ENCODE measurements at regions not wholly inside any gene's neighbourhood (a gene's known extent, or its start where the extent isn't known, plus 50 kb on each side); places are given as distances from the start of the nearest gene placed in this dataset.

- Histone ChIP-seq H3K9ac (ENCODE audit: low read length) (no peak overlapping the region), H3K4me2 (ENCODE audit: low read length) (no peak overlapping the region), H3F3A (ENCODE audit: insufficient read depth, low read length, poor library complexity, severe bottlenecking) (no peaks in the 10 kb centered on the region), H4K20me1 (ENCODE audit: insufficient read depth) (no peaks in the 10 kb centered on the region), H3K36me3 (ENCODE audit: insufficient read depth, low read length) (no peaks in the 10 kb centered on the region), H3K9me2 (ENCODE audit: insufficient read depth, low read length) (no peaks in the 10 kb centered on the region), H2AFZ (ENCODE audit: low read depth, low read length) (no peak overlapping the region), H3K27ac (ENCODE audit: low read length) (no peak overlapping the region), H3K79me2 (replicated peaks; ENCODE audit: insufficient read depth, low read length) (no peaks in the 10 kb centered on the region), H3K9me3 (ENCODE audit: low read length) (no peaks in the 10 kb centered on the region), H3K4me3 (ENCODE audit: low read length) (no peak overlapping the region), H3K27me3 (ENCODE audit: insufficient read depth, low read depth, low read length) (no peaks in the 10 kb centered on the region)
- TF ChIP-seq MXI1 (conservative IDR thresholded peaks at IDR 0.05; ENCODE audit: poor library complexity, severe bottlenecking) = no peak
Observed at GRCh38 chr3:110178965-110179364, 841.6 kb upstream of the DPPA4 start.

GRCh38 chr3:110180733-110181132, 843.4 kb upstream of the DPPA4 start:
- Histone ChIP-seq H3K27ac (ENCODE audit: low read length) (no peak overlapping the region), H3K9me3 (ENCODE audit: low read length) (no peaks in the 10 kb centered on the region), H3K9ac (ENCODE audit: low read length) (no peak overlapping the region), H3K4me2 (ENCODE audit: low read length) (no peak overlapping the region), H3F3A (ENCODE audit: insufficient read depth, low read length, poor library complexity, severe bottlenecking) (no peaks in the 10 kb centered on the region), H4K20me1 (ENCODE audit: insufficient read depth) (no peaks in the 10 kb centered on the region), H2AFZ (ENCODE audit: low read depth, low read length) (no peak overlapping the region), H3K4me3 (ENCODE audit: low read length) (no peak overlapping the region), H3K27me3 (ENCODE audit: insufficient read depth, low read depth, low read length) (no peaks in the 10 kb centered on the region), H3K36me3 (ENCODE audit: insufficient read depth, low read length) (no peaks in the 10 kb centered on the region), H3K9me2 (ENCODE audit: insufficient read depth, low read length) (no peaks in the 10 kb centered on the region), H3K79me2 (replicated peaks; ENCODE audit: insufficient read depth, low read length) (no peaks in the 10 kb centered on the region)
- TF ChIP-seq TAF1 (IDR thresholded peaks at IDR 0.05; ENCODE audit: low read depth) = no peak
- TF ChIP-seq EP300 (conservative IDR thresholded peaks at IDR 0.05; ENCODE audit: poor library complexity, severe bottlenecking) = no peak
- no peak for TF ChIP-seq EZH2 (IDR thresholded peaks at IDR 0.05; ENCODE audit: borderline replicate concordance, insufficient read depth, low read length, poor library complexity, severe bottlenecking)
- TF ChIP-seq SMC3 (conservative IDR thresholded peaks at IDR 0.05; ENCODE audit: poor library complexity) = no peak
- TF ChIP-seq POLR2AphosphoS5 (IDR thresholded peaks at IDR 0.05) = no peak
- no peak for TF ChIP-seq MXI1 (conservative IDR thresholded peaks at IDR 0.05; ENCODE audit: poor library complexity, severe bottlenecking)
- no peak for TF ChIP-seq RAD21 (conservative IDR thresholded peaks at IDR 0.05)
- TF ChIP-seq CTCF (IDR thresholded peaks at IDR 0.05; ENCODE audit: poor library complexity, severe bottlenecking) = no peak
- TF ChIP-seq REST (IDR thresholded peaks at IDR 0.05; ENCODE audit: borderline replicate concordance) = no peak

- H3F3A ChIP-seq (ENCODE audit: insufficient read depth, low read length, poor library complexity, severe bottlenecking) = no peaks in the 10 kb centered on the region
- H3K9me3 ChIP-seq (ENCODE audit: low read length) = no peaks in the 10 kb centered on the region
- H3K9me2 ChIP-seq (ENCODE audit: insufficient read depth, low read length) = no peaks in the 10 kb centered on the region
- no peak overlapping the region for H3K4me3 ChIP-seq (ENCODE audit: low read length)
- no peak for TF ChIP-seq EP300 (conservative IDR thresholded peaks at IDR 0.05; ENCODE audit: poor library complexity, severe bottlenecking)
- no peak for TF ChIP-seq MXI1 (conservative IDR thresholded peaks at IDR 0.05; ENCODE audit: poor library complexity, severe bottlenecking)
- TF ChIP-seq EZH2 (IDR thresholded peaks at IDR 0.05; ENCODE audit: borderline replicate concordance, insufficient read depth, low read length, poor library complexity, severe bottlenecking) = no peak
- TF ChIP-seq TAF1 (IDR thresholded peaks at IDR 0.05; ENCODE audit: low read depth) = no peak
- TF ChIP-seq SMC3 (conservative IDR thresholded peaks at IDR 0.05; ENCODE audit: poor library complexity) = no peak
- no peak for TF ChIP-seq REST (IDR thresholded peaks at IDR 0.05; ENCODE audit: borderline replicate concordance)
- no peak for TF ChIP-seq CTCF (IDR thresholded peaks at IDR 0.05; ENCODE audit: poor library complexity, severe bottlenecking)
- TF ChIP-seq POLR2AphosphoS5 (IDR thresholded peaks at IDR 0.05) = no peak
- TF ChIP-seq RAD21 (conservative IDR thresholded peaks at IDR 0.05) = no peak
- H3K27ac ChIP-seq (ENCODE audit: low read length) = no peak overlapping the region
- no peaks in the 10 kb centered on the region for H4K20me1 ChIP-seq (ENCODE audit: insufficient read depth)
- H3K79me2 ChIP-seq (replicated peaks; ENCODE audit: insufficient read depth, low read length) = no peaks in the 10 kb centered on the region
- no peaks in the 10 kb centered on the region for H3K36me3 ChIP-seq (ENCODE audit: insufficient read depth, low read length)
- H3K27me3 ChIP-seq (ENCODE audit: insufficient read depth, low read depth, low read length) = no peaks in the 10 kb centered on the region
- no peak overlapping the region for H2AFZ ChIP-seq (ENCODE audit: low read depth, low read length)
- no peak overlapping the region for H3K9ac ChIP-seq (ENCODE audit: low read length)
- H3K4me2 ChIP-seq (ENCODE audit: low read length) = no peak overlapping the region
Observed at GRCh38 chr3:110181226-110181625, 843.9 kb upstream of the DPPA4 start.
